Endothelial cell of umbilical vein (primary cell): ENCODE measurements at regions not wholly inside any gene's neighbourhood (a gene's known extent, or its start where the extent isn't known, plus 50 kb on each side); places are given as distances from the start of the nearest gene placed in this dataset.

ENCODE experiments used
- BruUV-seq: library from RNA; stranded (reverse); fragments of 400-500 nt; replicated peaks from 2 replicates; lab custom pipeline; 2021; lab: Mats Ljungman, UMichigan
- CTCF ChIA-PET: fragments of 300-600, 350-600 bp; sonication (Branson Sonifier 250); formaldehyde crosslinking; loops from one replicate; lab custom pipeline; 2021; ENCODE audit warnings: antibody characterized with exemption, inconsistent platforms; lab: Charles Lee
- POLR2A ChIA-PET: fragments of 300-600, 350-600 bp; sonication (Branson Sonifier 250); formaldehyde crosslinking; loops from one replicate; lab custom pipeline; 2021; ENCODE audit warnings: antibody characterized with exemption, inconsistent platforms; lab: Charles Lee
- DNase-seq: peaks from one replicate; pipeline ENCODE4 v3.0.0-alpha.2; 2011; ENCODE audit warnings: low read depth, low spot score
- FAIRE-seq: peaks from 2 replicates; lab custom pipeline; 2011; peaks lifted over from hg19 to GRCh38; lab: Jason Lieb, UNC
- H2AFZ ChIP-seq: 2 replicates; pipeline ENCODE4 v1.6.0; 2012; ENCODE audit warnings: low read depth, low read length, control low read depth, inconsistent platforms
- H3K27ac ChIP-seq: 2 replicates; pipeline ENCODE4 v1.5.1; 2011; ENCODE audit warnings: low read depth, mild to moderate bottlenecking, control low read depth, low read length, moderate library complexity; ENCODE audit not compliant: insufficient read depth
- H3K27me3 ChIP-seq, 2 experiments: 2 replicates each; pipeline versions ENCODE4 v1.6.0 to v1.6.1; 2011; ENCODE audit warnings: low read length in 2 of 2, mixed read lengths in 1 of 2; ENCODE audit not compliant: control insufficient read depth in 2 of 2, insufficient read depth in 2 of 2
- H3K36me3 ChIP-seq, 2 experiments: 2 replicates in 1 of 2; 3 replicates in 1 of 2; pipeline ENCODE4 v1.5.1; 2011; ENCODE audit warnings: low read length in 2 of 2, mild to moderate bottlenecking in 1 of 2, moderate library complexity in 1 of 2; ENCODE audit not compliant: control insufficient read depth in 2 of 2, insufficient read depth in 2 of 2; ENCODE audit errors: extremely low read depth in 1 of 2
- H3K4me1 ChIP-seq: 3 replicates; pipeline ENCODE4 v1.5.1; 2011; ENCODE audit warnings: mild to moderate bottlenecking, low read length; ENCODE audit not compliant: control insufficient read depth, insufficient read depth; ENCODE audit errors: extremely low read depth
- H3K4me2 ChIP-seq: 2 replicates; pipeline ENCODE4 v1.6.1; 2011; ENCODE audit warnings: low read length, control low read depth, mixed read lengths; ENCODE audit not compliant: insufficient read depth
- H3K4me3 ChIP-seq, 3 experiments: fragments of 200-600 bp in 1 of 3; sonication (generic), shearing (Covaris generic) in 1 of 3; replicated peaks in 1 of 3; 2 replicates each; pipeline ENCODE4 v1.5.1; 2011 to 2016; ENCODE audit warnings: control low read depth in 3 of 3, low read length in 3 of 3, mild to moderate bottlenecking in 2 of 3, inconsistent platforms in 1 of 3, low read depth in 1 of 3, moderate library complexity in 1 of 3; ENCODE audit not compliant: insufficient read depth in 1 of 3
- H3K79me2 ChIP-seq: 2 replicates; pipeline ENCODE4 v1.6.0; 2012; ENCODE audit warnings: low read length, inconsistent platforms; ENCODE audit not compliant: control insufficient read depth, insufficient read depth
- H3K9ac ChIP-seq: replicated peaks from 2 replicates; pipeline ENCODE3; 2011; ENCODE audit warnings: low read length, control low read depth; ENCODE audit not compliant: insufficient read depth; ENCODE audit errors: extremely low read depth
- H3K9me1 ChIP-seq: replicated peaks from 3 replicates; pipeline ENCODE4 v1.6.0; 2011; ENCODE audit warnings: mild to moderate bottlenecking, low read length; ENCODE audit not compliant: control insufficient read depth, insufficient read depth; ENCODE audit errors: extremely low read depth
- H3K9me3 ChIP-seq: replicated peaks from 2 replicates; pipeline ENCODE4 v1.5.1; 2012; ENCODE audit warnings: low read length, inconsistent platforms; ENCODE audit not compliant: control insufficient read depth, insufficient read depth
- H4K20me1 ChIP-seq: replicated peaks from 2 replicates; pipeline ENCODE3; 2011; ENCODE audit warnings: mild to moderate bottlenecking, low read length; ENCODE audit not compliant: control insufficient read depth, insufficient read depth; ENCODE audit errors: extremely low read depth
- CTCF ChIP-seq, 2 donors: IDR thresholded peaks; 1 replicate in 1 of 2; 2 replicates in 1 of 2; pipeline ENCODE4 v1.5.1; 2011; ENCODE audit warnings: low read length in 2 of 2, mild to moderate bottlenecking in 2 of 2, moderate library complexity in 2 of 2, control low read depth in 1 of 2, inconsistent platforms in 1 of 2, low read depth in 1 of 2; ENCODE audit not compliant: insufficient read depth in 1 of 2; ENCODE audit errors: extremely low read depth in 1 of 2
- EZH2 ChIP-seq: IDR thresholded peaks from 2 replicates; pipeline ENCODE4 v1.6.1; 2012; ENCODE audit warnings: borderline replicate concordance, low read depth, mild to moderate bottlenecking, moderate library complexity, low read length, inconsistent platforms; ENCODE audit not compliant: severe bottlenecking
- FOS ChIP-seq: IDR thresholded peaks from 2 replicates; pipeline ENCODE4 v1.6.1; 2011; ENCODE audit warnings: mild to moderate bottlenecking, low read length, moderate library complexity, borderline replicate concordance; ENCODE audit not compliant: insufficient read depth
- GATA2 ChIP-seq: IDR thresholded peaks from 2 replicates; pipeline ENCODE4 v1.7.0; 2011; ENCODE audit warnings: low read depth, mild to moderate bottlenecking, moderate library complexity, mixed read lengths, low read length; ENCODE audit not compliant: insufficient read length, insufficient read depth
- JUN ChIP-seq: IDR thresholded peaks from 2 replicates; pipeline ENCODE4 v1.6.1; 2011; ENCODE audit warnings: borderline replicate concordance, low read depth; ENCODE audit not compliant: insufficient read length, insufficient read depth
- MAX ChIP-seq: IDR thresholded peaks from 2 replicates; pipeline ENCODE4 v1.6.1; 2011; ENCODE audit not compliant: insufficient read depth, insufficient read length
- MYC ChIP-seq: IDR thresholded peaks from one replicate; pipeline ENCODE4 v1.6.1; 2011; ENCODE audit warnings: mild to moderate bottlenecking, low read depth, low read length
- dilution Hi-C: fragments of 300-500 bp; cut with MboI; formaldehyde crosslinking; loops from one replicate; pipeline ENCODE4 v1.15.0; 2019; ENCODE audit warnings: low sequenced_read_pairs; ENCODE audit not compliant: extremely low pct_ligation_motif_present
- intact Hi-C: fragments of 100-400 bp; cut with micrococcal nuclease; formaldehyde crosslinking; loops from one replicate; pipeline ENCODE4 v1.10.0; 2022

- no peaks in the 10 kb centered on the region for H3K79me2 ChIP-seq
- ChIA-PET POLR2A (no interaction called here), CTCF (no interaction called here)
- FAIRE-seq (no peak), DNase-seq (no peak)
- no peaks in the 10 kb centered on the region for H3K36me3 ChIP-seq
- dilution Hi-C loops (no loop called here), intact Hi-C loops (no loop called here)
- no peak overlapping the region for H3K4me2 ChIP-seq
- no peak overlapping the region for H3K9ac ChIP-seq
- H3K27me3 ChIP-seq: no peaks in the 10 kb centered on the region
- no peaks in the 10 kb centered on the region for H3K9me3 ChIP-seq
- H3K27ac ChIP-seq: no peak overlapping the region
- H2AFZ ChIP-seq: no peak overlapping the region
- no peaks in the 10 kb centered on the region for H4K20me1 ChIP-seq
- no TSS peak for BruUV-seq
- no peak overlapping the region for H3K4me3 ChIP-seq
- no peaks in the 10 kb centered on the region for H3K9me1 ChIP-seq
- H3K4me1 ChIP-seq: no peaks in the 10 kb centered on the region
- no peak for TF ChIP-seq CTCF (IDR thresholded peaks at IDR 0.05; ENCODE audit: extremely low read depth in 1 of 2, insufficient read depth in 1 of 2, low read depth in 1 of 2, low read length in 2 of 2)
- TF ChIP-seq JUN: no peak
- TF ChIP-seq EZH2: no peak
- TF ChIP-seq FOS: no peak
- no peak for TF ChIP-seq GATA2
- TF ChIP-seq MYC: no peak
- TF ChIP-seq MAX: no peak
Measured at GRCh38 chr15:93973287-93973686, 258.1 kb upstream of the MCTP2 start.
